NCI-H748 treated with DMSO at 0.1 percent for 48 hours (cell line): ENCODE measurements at regions not wholly inside any gene's neighbourhood (a gene's known extent, or its start where the extent isn't known, plus 50 kb on each side); places are given as distances from the start of the nearest gene placed in this dataset.

Experiments
- DNase-seq: peaks from one replicate; lab custom pipeline; 2025; lab: John Stamatoyannopoulos, UW

DNA sequence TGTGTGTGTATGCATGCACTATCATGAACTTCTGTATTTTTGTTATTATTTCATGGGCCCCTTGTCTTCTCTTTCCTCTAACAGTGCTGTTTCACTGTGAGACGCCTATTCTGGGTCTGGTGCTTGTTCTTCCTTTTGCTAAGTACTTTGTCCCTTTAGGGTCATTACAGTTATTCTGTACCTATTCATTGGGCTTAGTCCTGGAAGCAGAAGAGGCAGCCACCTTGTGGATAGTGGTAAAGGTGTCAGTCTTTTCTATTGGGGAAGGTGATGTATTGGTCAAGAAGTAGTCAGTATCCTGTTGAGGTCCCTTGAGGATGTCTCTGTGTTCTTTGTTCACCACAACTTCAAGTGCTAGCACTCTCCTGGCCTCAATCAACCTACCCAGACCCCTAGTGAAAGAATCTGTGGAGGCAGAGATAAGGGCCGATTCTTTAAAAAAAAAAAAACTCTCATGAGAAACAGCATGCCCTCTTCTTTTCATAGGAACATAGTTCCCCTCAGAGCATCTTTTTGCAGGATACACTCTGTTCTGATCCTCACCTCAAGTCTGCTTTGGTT lies 593.8 kb downstream of the SPRY1 start:
- DNase-seq = no peak

DNA sequence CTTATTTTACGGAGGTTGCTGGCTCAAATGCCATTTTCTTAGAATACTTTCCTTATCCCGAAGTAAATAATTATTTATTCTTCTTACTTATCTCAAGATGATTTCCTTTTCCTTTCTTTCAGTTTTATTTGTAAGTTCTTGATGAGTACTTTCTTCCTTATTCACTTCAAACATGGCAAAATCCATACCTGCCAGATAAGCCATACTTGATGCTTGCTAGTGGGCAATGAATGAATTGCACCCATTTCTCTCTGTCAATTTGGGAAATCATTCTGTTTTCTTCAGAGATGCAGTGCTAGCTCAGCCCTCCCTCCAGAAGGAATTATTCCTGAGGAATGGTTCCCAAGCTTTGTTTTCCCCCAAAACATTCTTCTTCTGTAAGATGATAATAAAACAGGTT lies 598.3 kb downstream of the SPRY1 start:
- DNase-seq = no peak

DNA sequence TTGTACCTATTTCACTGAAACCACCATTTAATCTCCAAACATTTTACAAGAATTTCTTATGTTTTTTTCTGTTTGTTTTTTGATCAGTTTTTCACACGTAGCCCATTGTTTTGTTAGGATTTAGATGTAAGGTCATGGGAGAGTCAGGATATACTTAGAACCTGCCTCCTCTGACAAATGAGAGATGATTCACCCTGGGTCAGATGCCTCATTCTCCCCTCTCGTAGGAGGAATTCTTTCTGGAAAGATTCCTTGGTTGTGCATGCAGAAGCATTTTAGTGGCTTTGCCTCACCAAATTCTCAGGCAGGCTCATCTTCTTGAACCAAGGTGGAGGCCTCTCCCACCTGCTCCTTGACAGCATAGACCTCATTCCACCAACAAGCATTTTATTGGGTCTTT lies 599.3 kb downstream of the SPRY1 start:
- no peak for DNase-seq

DNA sequence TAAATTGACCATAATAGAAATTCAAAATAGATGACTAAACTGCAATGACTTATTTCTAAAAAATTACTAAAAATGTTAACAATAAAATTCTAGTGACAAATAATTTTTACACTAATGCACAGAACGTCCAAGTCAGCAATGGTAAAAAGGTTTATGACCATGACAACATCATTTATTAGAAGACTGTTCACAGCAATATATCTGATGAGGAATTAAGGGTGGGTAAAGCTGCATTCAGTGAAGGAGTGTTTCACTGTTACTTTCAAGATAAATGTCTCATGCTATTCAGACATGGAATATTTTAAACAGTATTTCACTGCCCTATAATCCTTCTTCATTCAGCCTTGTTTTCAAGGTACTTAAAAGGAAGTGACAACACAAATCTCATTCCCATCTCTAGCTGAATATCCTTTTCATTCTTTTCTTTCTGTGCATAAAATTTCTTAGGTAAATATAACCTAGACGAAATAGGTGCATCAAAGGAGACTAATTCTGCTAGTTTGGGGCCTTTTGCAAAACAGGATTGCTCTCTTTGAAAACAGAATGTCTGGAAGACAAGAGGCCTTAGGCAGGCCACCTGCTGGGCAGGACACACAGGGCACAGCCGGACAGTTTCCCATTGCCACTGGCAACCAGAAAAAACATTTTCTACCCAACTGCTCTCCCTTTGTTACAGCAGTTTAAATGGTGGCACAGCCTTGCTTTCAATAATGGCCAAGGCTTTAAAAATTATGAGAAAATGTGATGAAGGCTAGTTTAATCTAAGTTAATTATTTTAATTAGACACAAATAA lies 600.3 kb downstream of the SPRY1 start:
- peak; percentile 30 for DNase-seq

DNA sequence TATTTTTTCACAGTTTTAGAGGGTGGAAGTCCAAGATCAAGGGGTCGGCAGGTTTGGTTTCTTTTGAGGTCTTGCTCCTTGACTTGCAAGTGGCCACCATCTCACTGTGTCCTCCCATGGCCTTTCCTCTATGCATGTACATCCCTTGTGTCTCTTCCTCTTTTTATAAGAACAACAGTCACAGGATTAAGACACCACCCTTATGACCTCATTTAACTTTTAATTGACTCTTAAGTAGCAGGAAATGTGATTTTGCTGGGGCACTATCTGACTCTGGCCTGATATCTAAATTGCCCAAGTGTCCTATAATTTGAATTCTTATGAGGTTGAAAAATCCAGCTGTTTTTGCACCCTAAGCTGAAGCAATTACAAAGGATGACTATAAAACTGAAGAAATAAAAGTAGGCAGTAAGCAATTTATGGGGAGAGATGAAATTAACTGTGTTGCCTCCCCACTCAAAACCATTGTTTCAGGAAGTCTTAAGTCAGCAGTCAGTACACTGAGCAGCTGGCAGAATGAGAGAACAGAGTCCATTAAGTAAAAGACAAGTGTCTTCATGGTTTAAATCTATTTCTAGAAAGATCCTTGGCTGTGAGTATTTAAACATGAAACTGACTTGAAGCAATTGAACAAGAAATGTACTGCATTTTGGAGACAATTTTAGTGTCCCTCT lies 601.3 kb downstream of the SPRY1 start:
- no peak for DNase-seq

DNA sequence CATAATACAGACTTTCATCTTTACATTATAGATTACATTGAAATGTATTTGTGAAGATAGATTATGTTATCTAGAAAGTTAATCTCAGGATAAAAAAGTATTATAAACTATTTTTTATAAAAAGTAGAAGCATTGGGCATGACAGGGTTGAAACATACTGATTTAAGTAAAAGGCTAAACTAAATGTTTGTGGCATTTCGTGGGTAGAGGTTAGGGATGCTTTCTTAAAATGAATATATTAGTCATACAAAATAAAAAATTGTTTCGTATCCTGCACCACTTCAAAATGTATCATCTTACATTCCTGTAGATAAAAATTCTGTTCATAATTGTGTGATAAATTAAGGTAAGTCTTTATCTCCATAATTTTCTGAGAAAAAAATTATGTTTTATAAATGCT lies 603.6 kb downstream of the SPRY1 start:
- DNase-seq = no peak

DNA sequence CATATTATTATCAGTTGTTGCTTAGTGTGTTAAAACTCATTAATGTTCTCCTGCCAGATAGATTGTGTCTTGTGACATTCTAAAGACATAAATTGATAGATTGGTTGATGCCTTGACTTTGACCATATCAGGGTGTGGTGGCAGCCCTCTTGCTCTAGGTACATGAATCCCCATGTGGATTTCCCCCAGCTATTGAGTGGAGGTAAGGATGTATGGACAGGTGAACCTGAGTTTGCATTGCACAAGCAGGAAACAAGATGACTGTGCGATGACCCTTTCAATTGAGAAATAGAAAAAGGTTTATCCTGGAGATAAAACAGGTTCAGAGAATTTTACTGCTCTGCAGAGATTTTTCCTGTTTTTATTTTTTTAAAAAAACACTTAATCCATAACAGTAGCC lies 619.2 kb downstream of the SPRY1 start:
- no peak for DNase-seq

DNA sequence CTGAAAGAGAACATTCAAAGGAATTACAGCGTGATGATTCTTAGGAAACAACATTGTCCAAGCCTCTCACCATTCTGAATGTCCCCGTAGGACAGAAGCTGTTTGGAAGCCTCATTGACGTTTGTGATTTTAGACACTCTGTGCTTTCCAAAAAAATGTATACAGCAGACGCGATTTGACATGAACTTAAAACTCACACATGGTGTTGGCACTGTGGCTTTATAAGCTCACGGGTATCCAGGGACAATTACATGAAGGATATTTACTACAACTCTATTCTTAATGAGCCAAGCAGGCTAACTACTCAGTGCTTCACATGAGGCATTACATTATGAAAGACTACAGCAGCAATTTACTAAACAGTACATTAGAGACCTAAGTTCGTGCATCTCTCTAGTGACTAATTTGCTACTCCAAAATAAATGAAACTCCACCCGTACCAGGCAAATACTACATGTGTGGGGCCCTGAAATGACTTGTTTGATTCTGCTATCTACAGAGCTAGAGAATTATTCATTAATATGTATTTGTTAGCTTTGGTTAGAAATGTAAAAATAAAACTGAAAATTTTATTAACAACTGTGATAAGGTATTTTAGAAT lies 620.7 kb downstream of the SPRY1 start:
- peak; percentile 7 for DNase-seq

DNA sequence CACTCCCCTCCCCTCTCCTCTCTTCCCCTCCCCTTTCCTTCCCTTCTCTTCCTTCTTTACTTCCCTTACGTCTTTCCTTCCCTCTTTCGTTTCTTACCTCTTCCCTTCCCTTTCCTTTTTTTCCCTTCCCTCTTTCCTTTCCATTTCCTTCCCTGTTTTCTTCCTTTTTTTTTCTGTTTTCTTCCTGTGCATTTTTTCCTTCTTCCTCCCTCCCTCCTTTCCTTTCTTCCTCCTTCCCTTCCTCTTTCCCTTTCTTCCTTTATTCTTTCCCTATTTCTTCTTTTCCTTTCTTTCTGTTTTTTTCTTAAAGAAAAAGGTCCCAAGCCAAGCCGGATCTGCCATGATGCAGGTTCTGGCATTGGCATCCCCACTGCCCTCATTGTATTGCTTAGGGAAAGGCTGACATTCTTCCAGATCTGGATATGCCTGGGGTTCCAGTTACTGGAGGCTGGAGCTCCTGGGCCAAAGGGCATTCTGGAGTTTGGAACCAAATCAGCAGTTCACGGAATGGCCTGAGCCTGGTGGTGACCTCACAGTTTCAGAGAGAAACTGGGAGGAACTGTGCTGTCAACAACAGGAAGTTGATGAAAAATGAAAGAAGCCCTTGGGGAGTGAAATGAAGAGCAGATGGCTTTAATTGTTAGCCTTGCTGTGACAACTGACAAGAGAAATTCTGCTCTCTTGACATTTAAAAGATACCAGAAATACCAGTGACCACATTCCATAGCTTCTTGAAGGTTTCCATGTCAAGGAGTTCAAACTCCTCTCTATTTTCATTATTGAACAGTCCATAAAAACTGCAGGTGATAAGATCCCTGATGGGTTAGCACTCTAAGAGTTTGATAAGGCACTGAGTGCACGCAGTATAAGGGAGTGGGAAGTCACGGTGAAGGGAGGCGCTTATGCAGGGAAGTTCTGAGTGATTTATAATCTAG lies 622.1 kb downstream of the SPRY1 start:
- DNase-seq = no peak

DNA sequence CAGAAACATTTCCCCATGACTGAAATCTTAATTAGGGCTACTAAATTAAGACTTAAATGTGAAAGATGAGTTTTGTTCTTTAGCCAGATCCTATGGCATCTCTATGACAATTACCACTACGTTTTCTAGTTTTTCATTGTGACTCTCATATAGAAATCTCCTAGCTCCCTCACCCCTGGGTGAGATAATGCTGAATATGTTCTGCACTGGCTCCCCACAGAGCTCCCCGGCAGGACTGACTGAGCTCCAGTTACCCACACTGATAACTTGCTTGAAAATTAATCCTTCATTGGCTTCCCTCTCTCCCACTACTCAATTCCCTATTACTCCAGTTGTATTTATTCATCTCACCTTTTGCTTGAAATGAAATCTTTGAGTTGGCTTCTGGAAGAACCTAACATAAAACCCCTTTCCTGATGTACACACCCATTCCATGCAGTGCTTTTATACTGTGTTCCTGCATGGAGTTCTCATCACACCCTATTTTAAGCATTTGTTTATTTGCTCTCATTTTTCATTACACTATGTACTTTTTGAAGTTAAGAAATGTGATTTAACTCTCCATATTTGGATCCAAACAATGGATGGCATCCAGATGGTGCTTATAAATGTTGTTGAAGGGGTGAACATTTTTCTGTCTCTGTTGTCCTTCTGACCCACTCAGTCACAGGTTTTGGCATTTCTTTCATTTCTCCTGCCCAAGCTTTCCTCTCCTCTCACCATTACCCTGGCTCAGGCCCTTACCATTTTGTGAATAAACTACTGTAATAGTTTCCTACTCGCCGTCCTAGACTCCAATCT lies 623.4 kb downstream of the SPRY1 start:
- no peak for DNase-seq

DNA sequence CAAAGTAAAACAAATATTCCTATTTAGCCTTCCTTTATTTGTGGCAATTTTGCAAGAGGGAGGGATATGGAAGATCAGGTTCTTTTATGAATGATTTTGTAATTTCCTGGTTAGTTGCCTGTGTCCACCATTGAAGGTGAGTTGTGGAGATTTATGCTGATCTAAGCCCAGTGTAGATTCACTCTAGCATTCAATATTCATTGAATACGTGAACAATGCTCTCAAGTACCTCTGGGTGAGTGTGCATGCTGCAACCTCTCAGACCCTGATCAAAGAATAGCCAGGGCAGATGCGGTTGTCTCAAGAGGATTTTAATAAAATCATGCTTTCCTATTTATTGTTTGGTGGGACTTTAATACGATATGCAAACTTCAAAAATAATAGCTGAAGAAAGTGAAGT lies 628.4 kb downstream of the SPRY1 start:
- no peak for DNase-seq

DNA sequence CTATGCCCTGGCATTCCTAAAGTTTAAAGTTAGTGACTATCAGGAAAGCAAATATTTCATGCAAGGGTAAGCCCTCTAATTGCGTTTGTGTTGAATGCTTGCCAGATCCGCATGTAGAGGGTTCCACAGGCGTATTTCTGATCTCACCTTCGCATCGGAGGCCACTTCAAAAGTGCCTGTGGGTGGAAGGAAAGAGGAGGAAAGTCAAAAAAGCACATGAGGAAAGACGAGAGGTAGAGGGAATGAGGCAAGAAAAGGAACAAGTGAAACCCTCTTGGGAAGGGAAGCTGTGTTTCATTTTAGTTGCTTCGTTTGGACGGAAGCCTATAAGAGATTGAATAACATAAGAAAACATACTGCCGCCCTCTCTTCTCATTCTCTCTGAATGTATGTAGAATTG lies 628.8 kb downstream of the SPRY1 start:
- no peak for DNase-seq

DNA sequence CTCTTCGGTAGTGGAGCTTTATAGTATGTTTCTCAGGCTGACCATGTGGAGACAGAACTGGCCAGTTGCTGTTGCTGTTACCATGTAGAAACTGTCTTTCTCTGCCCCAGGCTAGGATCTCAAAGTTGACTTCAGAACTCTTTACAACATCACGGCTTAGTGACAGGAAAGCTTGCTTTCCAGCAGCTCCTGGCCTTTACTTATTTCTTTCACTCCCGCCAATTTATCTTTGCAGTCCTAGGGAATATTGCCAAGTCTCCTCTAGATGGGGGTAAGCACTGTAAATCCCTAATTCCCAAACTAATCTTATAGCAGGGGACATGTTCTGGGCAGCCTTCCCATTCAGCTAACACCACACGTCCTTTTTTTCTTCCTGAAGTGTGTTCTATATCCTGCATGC lies 631.6 kb downstream of the SPRY1 start:
- DNase-seq = no peak

DNA sequence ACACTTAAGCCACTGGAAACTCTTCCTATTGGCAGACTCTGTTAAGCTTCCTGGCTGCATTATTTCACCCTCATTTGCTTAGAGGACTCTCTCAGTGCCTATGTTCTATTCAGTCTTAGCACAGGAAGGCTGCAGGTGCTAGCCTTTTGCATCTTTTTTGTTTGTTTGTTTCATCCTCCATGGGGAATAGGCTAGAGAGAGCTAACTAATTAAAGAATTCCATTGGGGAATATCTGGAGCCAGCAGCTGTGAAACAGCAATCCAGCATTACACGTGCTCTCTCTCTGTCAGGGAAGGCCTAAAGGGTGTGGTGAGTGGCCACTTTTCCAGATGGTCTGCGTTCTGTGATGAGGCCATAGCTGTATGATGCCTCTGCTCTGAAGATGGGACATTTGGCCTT lies 633.6 kb downstream of the SPRY1 start:
- DNase-seq = no peak

DNA sequence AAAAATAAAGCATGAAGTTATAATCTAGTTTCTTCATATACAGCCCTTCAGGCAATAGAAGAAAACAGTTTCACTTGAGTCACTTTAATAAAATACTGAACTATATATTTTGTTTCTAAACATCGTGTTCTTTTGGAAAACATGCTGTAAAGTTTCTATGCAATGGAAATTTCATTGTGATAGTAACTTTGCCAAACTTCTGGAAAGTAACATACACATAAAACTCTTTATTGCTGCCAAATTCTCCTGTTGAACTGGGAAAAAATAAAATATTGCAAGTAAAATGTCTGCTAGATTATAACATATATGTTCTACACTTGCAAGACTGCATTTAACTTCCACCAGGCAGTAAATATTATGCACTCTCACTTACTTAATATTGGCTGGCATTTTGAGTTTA lies 635.4 kb downstream of the SPRY1 start:
- no peak for DNase-seq

DNA sequence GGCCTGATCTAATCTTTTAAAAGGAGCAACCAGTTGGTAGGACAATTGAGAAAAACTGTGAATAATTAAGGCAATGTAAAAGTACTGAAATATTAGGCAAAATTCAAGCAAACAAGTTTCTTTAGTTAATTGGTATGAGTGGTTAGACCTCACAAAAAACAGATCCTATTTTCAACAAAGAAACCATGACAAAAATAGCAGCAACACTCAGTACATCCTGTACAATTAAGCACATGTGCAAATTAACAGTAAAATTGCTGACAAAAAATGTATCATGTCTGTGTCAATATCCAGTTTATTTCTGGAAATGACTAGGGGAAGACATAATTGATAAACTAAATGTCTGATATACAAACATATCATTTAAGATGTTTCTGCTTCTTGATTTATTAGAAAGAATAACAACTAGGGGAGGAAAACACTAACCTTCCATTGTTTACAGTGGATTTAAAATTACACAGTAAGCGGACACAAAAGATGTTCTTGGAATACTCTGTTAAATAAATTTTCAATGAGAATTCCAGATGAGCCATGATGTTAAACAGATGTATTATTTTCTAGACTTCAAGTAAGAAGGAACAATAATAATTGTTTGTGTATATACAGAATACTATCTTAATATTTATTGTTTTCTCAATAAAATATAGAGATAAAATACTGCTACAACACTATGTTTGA lies 638.9 kb downstream of the SPRY1 start:
- DNase-seq = no peak

DNA sequence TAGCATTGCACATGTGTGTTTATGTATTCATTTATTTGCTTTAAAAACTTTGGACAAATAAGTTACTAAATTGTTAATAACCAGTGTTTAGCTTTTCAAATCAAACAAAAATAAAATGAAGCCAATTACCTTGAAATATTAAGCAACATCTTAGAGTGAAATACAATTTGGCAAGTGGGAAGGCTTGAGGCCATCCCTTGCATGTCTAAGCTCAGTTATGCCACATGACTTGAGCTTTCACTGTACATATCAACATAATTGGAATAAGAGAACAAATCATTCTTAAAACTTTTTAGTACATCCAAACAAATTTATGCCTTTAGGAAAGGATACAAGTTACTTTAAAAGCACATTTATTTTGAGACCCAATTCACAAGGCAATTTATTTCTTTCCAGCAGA lies 640.6 kb downstream of the SPRY1 start:
- no peak for DNase-seq

DNA sequence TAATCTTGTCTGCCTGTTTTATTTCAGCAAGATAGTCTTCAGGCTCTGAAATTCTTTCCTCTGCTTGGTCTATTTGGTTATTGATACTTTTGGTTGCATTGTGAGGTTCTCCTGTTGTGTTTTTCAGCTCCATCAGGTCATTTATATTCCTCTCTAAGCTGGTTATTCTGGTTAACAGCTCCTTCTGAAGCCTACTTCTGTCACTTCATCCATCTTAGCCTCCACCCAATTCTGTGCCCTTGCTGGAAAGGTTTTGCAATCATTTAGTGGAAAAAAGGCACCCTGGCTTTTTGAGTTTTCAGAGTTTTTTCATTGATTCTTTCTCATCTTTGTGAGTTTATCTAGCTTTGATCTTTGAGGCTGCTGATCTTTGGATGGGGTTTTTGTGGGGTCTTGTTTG lies 647.7 kb downstream of the SPRY1 start:
- DNase-seq = no peak

DNA sequence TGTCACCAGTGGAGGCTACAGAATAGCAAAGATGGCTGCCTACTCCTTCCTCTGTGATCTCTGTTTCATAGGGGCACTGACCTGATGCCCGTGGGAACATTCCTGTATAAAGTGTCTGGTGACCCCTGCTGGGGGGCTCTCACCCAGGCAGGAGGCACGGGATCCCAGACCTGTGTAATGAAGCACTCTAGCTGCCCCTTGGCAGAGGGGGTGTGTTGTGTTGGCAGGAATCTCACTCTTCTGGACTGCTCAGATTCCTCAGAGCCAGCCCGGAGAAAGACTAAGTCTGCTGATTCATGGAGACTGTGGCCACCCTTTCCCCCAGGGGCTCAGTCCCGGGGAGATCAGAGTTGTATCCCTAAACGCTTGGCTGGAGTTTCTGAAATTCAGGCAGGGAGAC lies 648.3 kb downstream of the SPRY1 start:
- DNase-seq = no peak

DNA sequence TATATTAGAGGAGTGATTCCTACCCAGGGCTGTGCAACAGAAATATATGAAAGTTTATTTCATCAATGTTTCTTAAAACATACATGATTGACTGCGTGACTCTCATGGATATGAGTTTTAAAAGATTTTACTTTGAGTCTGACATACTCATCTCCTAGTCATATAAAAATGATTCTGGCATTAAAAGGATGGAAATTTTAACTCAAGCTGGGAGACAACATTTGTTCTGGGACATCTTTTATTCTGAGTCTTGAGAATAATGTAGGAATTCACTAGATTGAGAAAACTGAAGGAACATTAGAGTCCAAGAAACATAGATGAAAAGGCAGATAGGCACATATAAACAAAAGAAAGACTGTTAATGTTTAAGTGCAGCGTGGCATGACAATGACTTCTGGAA lies 649.6 kb downstream of the SPRY1 start:
- no peak for DNase-seq
